ENCODE measurements at regions not wholly inside any gene's neighbourhood (a gene's known extent, or its start where the extent isn't known, plus 50 kb on each side); places are given as distances from the start of the nearest gene placed in this dataset.

- TF ChIP-seq CTCF (IDR thresholded peaks at IDR 0.05; ENCODE audit: unreplicated experiment), result no peak
- Mint-ChIP-seq H3K27ac (no peak overlapping the region), H3K36me3 (ENCODE audit: insufficient read depth) (no peaks in the 10 kb centered on the region), H3K27me3 (no peaks in the 10 kb centered on the region), H3K4me1 (ENCODE audit: low read depth) (peaks cover 22% of the 10 kb centered on the region), H3K9me3 (ENCODE audit: low read depth) (peaks cover 4% of the 10 kb centered on the region), H3K4me3 (ENCODE audit: low read depth) (no peak overlapping the region)
- DNase-seq (ENCODE audit: low spot score, unreplicated experiment), result no peak
Measured at GRCh38 chr4:25533256-25533655, 122.4 kb upstream of the SLC34A2 start.

DNA sequence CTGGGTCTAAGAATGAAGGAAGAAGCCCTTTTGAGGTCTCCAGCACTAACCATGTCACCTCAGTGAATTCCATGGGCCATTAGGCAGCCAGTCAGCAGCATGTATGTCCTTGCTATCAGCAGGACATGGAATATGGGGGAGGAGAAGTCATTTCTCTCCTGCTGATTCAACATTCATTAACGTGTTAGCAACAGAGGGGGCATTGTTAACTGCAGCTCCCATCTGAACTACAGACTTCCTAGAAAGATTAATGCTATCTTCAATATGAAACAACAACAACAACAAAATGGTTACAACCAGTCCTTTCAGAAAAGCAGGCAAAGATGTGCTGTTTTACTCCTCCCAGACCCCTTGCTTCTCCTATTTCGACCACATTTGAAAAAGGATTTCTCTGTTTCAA lies 120.4 kb upstream of the SLC34A2 start:
- Mint-ChIP-seq H3K4me3 (ENCODE audit: low read depth) (no peak overlapping the region), H3K36me3 (ENCODE audit: insufficient read depth) (no peaks in the 10 kb centered on the region), H3K9me3 (ENCODE audit: low read depth) (peaks cover 4% of the 10 kb centered on the region), H3K4me1 (ENCODE audit: low read depth) (peaks cover 34% of the 10 kb centered on the region), H3K27me3 (no peaks in the 10 kb centered on the region), H3K27ac (peak overlapping the region; percentile 82)
- TF ChIP-seq CTCF (IDR thresholded peaks at IDR 0.05; ENCODE audit: unreplicated experiment), result no peak
- no peak for DNase-seq (ENCODE audit: low spot score, unreplicated experiment)

DNA sequence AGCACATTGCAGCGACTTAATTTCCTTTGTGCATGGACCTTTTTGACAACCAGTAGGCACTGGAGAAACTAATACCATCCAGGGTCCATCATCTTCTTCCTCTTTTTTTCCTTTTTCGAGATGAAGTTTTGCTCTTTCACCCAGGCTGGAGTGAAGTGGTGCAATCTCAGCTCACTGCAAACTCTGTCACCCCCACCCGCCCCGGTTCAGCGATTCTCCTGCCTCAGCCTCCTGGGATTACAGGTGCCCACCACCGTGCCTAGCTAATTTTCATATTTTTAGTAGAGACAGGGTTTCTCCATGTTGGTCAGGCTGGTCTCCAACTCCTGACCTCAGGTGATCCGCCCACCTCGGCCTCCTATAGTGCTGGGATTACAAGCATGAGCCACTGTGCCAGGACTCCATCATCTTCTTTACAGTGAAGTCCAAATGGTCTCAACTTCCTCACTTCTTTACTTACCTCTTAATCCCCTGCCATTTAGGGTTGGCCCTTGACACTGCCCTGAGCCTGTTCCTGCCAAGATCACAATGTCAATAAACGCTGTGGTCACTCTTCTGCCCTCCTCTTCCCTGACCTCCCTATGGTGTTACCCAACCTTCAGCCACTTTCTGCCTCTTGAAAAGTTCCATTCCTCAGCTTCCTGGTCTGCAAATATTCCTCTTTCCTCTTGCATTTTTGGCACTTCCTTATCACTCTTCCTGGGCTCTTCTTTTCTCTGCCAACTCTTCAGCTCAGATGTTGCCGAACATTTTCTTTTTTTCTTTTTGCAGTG lies 119.8 kb upstream of the SLC34A2 start:
- no peak overlapping the region for H3K4me3 Mint-ChIP-seq (ENCODE audit: low read depth)
- no peaks in the 10 kb centered on the region for H3K27me3 Mint-ChIP-seq
- peaks cover 36% of the 10 kb centered on the region for H3K4me1 Mint-ChIP-seq (ENCODE audit: low read depth)
- no peaks in the 10 kb centered on the region for H3K36me3 Mint-ChIP-seq (ENCODE audit: insufficient read depth)
- H3K27ac Mint-ChIP-seq, result peak overlapping the region; percentile 39
- peaks cover 4% of the 10 kb centered on the region for H3K9me3 Mint-ChIP-seq (ENCODE audit: low read depth)
- no peak for TF ChIP-seq CTCF (IDR thresholded peaks at IDR 0.05; ENCODE audit: unreplicated experiment)
- DNase-seq (ENCODE audit: low spot score, unreplicated experiment), result no peak

- TF ChIP-seq CTCF (IDR thresholded peaks at IDR 0.05; ENCODE audit: unreplicated experiment), result no peak
- Mint-ChIP-seq H3K9me3 (ENCODE audit: low read depth) (peaks cover 2% of the 10 kb centered on the region), H3K27me3 (no peaks in the 10 kb centered on the region), H3K36me3 (ENCODE audit: insufficient read depth) (no peaks in the 10 kb centered on the region), H3K4me1 (ENCODE audit: low read depth) (peaks cover 36% of the 10 kb centered on the region), H3K4me3 (ENCODE audit: low read depth) (no peak overlapping the region), H3K27ac (peak overlapping the region; percentile 59)
- no peak for DNase-seq (ENCODE audit: low spot score, unreplicated experiment)
Measured at GRCh38 chr4:25536564-25537320, 118.9 kb upstream of the SLC34A2 start.

GRCh38 chr4:25538430-25538829 lies 117.2 kb upstream of the SLC34A2 start:
- no peak for TF ChIP-seq CTCF (IDR thresholded peaks at IDR 0.05; ENCODE audit: unreplicated experiment)
- Mint-ChIP-seq H3K4me3 (ENCODE audit: low read depth) (no peak overlapping the region), H3K9me3 (ENCODE audit: low read depth) (no peaks in the 10 kb centered on the region), H3K27ac (no peak overlapping the region), H3K27me3 (no peaks in the 10 kb centered on the region), H3K36me3 (ENCODE audit: insufficient read depth) (no peaks in the 10 kb centered on the region), H3K4me1 (ENCODE audit: low read depth) (peaks cover 36% of the 10 kb centered on the region)
- no peak for DNase-seq (ENCODE audit: low spot score, unreplicated experiment)
